ENCODE measurements at regions not wholly inside any gene's neighbourhood (a gene's known extent, or its start where the extent isn't known, plus 50 kb on each side); places are given as distances from the start of the nearest gene placed in this dataset.

DNA sequence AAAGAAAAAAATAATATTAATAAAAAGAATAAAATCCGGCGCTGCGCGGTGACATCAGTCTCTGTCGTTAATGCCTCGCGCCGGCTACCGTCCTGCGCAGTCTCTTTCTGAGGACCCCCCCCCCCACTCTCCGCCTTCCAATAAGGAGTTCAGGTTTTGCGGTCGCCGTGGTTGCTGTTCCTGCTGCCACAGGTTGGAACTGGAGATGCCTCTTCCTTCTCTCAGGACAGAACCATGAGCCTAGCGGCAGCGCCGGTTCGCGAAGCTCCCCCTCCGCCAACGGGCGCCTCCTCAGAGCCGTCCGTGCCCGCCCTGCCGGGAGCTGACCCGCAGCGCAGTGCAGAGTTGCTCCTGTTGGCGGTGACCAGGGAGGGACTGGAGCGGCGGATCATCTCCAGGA, 2093.4 kb downstream of the TP53TG3F start:
- TF ChIP-seq, protein P1, sequence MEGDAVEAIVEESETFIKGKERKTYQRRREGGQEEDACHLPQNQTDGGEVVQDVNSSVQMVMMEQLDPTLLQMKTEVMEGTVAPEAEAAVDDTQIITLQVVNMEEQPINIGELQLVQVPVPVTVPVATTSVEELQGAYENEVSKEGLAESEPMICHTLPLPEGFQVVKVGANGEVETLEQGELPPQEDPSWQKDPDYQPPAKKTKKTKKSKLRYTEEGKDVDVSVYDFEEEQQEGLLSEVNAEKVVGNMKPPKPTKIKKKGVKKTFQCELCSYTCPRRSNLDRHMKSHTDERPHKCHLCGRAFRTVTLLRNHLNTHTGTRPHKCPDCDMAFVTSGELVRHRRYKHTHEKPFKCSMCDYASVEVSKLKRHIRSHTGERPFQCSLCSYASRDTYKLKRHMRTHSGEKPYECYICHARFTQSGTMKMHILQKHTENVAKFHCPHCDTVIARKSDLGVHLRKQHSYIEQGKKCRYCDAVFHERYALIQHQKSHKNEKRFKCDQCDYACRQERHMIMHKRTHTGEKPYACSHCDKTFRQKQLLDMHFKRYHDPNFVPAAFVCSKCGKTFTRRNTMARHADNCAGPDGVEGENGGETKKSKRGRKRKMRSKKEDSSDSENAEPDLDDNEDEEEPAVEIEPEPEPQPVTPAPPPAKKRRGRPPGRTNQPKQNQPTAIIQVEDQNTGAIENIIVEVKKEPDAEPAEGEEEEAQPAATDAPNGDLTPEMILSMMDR (IDR thresholded peaks at IDR 0.05; ENCODE audit: control extremely low read depth, extremely low read depth): no peak
- Histone ChIP-seq H3K27me3 (ENCODE audit: control insufficient read depth in 3 of 3, insufficient read depth in 3 of 3, low read length in 2 of 3) (no peaks in the 10 kb centered on the region), H3K4me1 (ENCODE audit: control insufficient read depth in 5 of 5, insufficient read depth in 5 of 5, low read length in 5 of 5) (no peaks in the 10 kb centered on the region), H3K9me3 (ENCODE audit: control insufficient read depth in 4 of 4, insufficient read depth in 3 of 4, low read length in 3 of 4) (peaks cover 0 to 8% (median 5%) of the 10 kb centered on the region in 4 donors), H3K27ac (ENCODE audit: low read depth in 1 of 2, low read length in 1 of 2) (no peak overlapping the region), H3K4me3 (no peak overlapping the region), H3K9ac (ENCODE audit: insufficient read depth in 1 of 2, low read length in 2 of 2) (no peak overlapping the region), H3K36me3 (ENCODE audit: control insufficient read depth in 4 of 4, insufficient read depth in 4 of 4, low read length in 4 of 4) (no peaks in the 10 kb centered on the region)
- DNase-seq (no peak), ATAC-seq (ENCODE audit: insufficient read depth, low FRiP score) (no peak)
- 52 to 55% methylated on average over 31 of the region's 31 CpGs for whole genome bisulfite sequencing, 2 donors

DNA sequence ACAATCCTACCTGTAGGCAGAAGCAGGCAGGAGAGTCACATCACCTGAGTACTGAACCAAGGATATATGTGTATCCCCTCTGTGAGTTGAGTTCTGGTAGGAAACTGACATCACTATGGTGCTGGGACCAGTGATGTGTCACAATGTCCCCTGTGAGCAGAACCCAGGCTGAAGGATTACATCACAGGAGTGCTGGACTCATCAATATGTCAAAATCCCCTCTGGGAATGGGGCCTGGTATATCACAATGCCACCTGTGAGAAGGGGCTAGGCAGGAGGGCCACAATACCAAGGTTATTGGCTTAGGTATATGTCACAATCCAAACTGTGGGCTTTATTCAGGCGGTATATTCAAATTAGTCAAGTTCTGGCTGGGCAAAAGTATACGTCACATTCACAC, 2098.3 kb downstream of the TP53TG3F start:
- H3K4me1 ChIP-seq (ENCODE audit: control insufficient read depth in 5 of 5, insufficient read depth in 5 of 5, low read length in 5 of 5): no peaks in the 10 kb centered on the region
- H3K9ac ChIP-seq (ENCODE audit: insufficient read depth in 1 of 2, low read length in 2 of 2): no peak overlapping the region
- no peak overlapping the region for H3K27ac ChIP-seq (ENCODE audit: low read depth in 1 of 2, low read length in 1 of 2)
- H3K4me3 ChIP-seq: no peak overlapping the region
- H3K27me3 ChIP-seq (ENCODE audit: control insufficient read depth in 3 of 3, insufficient read depth in 3 of 3, low read length in 2 of 3): no peaks in the 10 kb centered on the region
- ATAC-seq (ENCODE audit: insufficient read depth, low FRiP score) (no peak), DNase-seq (no peak)
- WGBS, 2 donors: 53 to 69% methylated on average over 2 of the region's 2 CpGs
- TF ChIP-seq, protein P1 (IDR thresholded peaks at IDR 0.05; ENCODE audit: control extremely low read depth, extremely low read depth): no peak
- peaks cover 0 to 16% (median 6%) of the 10 kb centered on the region in 4 donors for H3K9me3 ChIP-seq (ENCODE audit: control insufficient read depth in 4 of 4, insufficient read depth in 3 of 4, low read length in 3 of 4)
- H3K36me3 ChIP-seq (ENCODE audit: control insufficient read depth in 4 of 4, insufficient read depth in 4 of 4, low read length in 4 of 4): no peaks in the 10 kb centered on the region

DNA sequence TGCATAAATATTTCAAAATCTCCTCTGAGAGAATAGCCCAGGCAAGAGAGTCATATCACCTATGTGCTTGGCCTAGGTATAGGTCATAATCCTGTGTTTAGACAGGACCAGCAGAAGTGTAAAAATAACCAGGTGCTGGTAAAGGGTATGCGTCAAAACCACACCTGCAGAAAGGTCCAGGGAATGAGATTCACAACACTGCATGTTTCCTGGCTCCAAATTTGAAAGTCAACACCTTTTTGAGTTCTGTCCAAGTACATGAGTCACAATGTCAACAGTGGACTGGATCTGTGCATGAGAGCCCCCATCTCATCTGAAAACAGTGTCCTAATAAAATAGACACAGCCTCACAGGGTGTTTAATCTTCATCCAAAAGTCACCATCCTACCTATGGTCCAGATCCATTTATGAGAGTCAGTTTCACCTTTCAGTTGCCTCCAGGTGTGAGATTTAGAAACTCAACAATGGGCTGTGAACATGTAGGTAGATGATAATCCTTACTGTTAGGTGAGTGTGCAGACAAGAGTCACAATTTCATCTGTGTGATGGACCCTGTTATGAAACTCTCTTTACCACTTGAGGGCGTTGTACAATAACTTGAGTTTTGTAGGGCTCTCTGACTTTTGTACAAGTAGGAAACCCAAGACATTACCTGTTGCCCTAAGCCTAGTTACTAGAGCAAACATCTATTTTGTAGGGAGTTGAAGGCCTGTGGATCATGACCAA, 2100.7 kb downstream of the TP53TG3F start:
- 56 to 60% methylated on average over 2 of the region's 2 CpGs for WGBS, 2 donors
- Histone ChIP-seq H3K27ac (ENCODE audit: low read depth in 1 of 2, low read length in 1 of 2) (no peak overlapping the region), H3K4me1 (ENCODE audit: control insufficient read depth in 5 of 5, insufficient read depth in 5 of 5, low read length in 5 of 5) (no peaks in the 10 kb centered on the region), H3K36me3 (ENCODE audit: control insufficient read depth in 4 of 4, insufficient read depth in 4 of 4, low read length in 4 of 4) (no peaks in the 10 kb centered on the region), H3K9ac (ENCODE audit: insufficient read depth in 1 of 2, low read length in 2 of 2) (no peak overlapping the region), H3K4me3 (no peak overlapping the region), H3K9me3 (ENCODE audit: control insufficient read depth in 4 of 4, insufficient read depth in 3 of 4, low read length in 3 of 4) (peaks cover 0 to 16% (median 6%) of the 10 kb centered on the region in 4 donors), H3K27me3 (ENCODE audit: control insufficient read depth in 3 of 3, insufficient read depth in 3 of 3, low read length in 2 of 3) (no peaks in the 10 kb centered on the region)
- DNase-seq (no peak), ATAC-seq (ENCODE audit: insufficient read depth, low FRiP score) (no peak)
- TF ChIP-seq, protein P1 (IDR thresholded peaks at IDR 0.05; ENCODE audit: control extremely low read depth, extremely low read depth): no peak

DNA sequence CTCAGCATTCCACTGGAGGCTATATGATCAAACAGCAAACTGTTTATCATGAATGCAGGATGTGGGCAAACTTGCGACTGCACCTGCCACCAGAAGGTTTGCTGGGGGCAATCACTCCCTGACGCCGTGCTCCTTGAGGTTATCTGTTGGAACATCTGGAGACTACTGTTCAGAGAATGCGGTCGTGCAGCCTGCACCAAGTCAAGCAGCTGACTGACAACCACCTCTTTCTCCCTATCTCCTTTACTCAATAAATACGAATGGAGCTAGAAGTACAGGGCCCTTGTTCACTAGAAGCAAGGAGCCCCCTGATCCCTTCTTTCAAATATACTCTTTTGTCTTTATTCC, 2101.2 kb downstream of the TP53TG3F start:
- H3K9ac ChIP-seq (ENCODE audit: insufficient read depth in 1 of 2, low read length in 2 of 2): no peak overlapping the region
- no peaks in the 10 kb centered on the region for H3K36me3 ChIP-seq (ENCODE audit: control insufficient read depth in 4 of 4, insufficient read depth in 4 of 4, low read length in 4 of 4)
- no peak for ATAC-seq (ENCODE audit: insufficient read depth, low FRiP score)
- no peak for DNase-seq
- TF ChIP-seq, protein P1 (IDR thresholded peaks at IDR 0.05; ENCODE audit: control extremely low read depth, extremely low read depth): no peak
- H3K4me1 ChIP-seq (ENCODE audit: control insufficient read depth in 5 of 5, insufficient read depth in 5 of 5, low read length in 5 of 5): no peaks in the 10 kb centered on the region
- no peak overlapping the region for H3K27ac ChIP-seq (ENCODE audit: low read depth in 1 of 2, low read length in 1 of 2)
- peaks cover 0 to 18% (median 6%) of the 10 kb centered on the region in 4 donors for H3K9me3 ChIP-seq (ENCODE audit: control insufficient read depth in 4 of 4, insufficient read depth in 3 of 4, low read length in 3 of 4)
- 69 to 75% methylated on average over 6 of the region's 6 CpGs for WGBS, 2 donors
- H3K27me3 ChIP-seq (ENCODE audit: control insufficient read depth in 3 of 3, insufficient read depth in 3 of 3, low read length in 2 of 3): no peaks in the 10 kb centered on the region
- no peak overlapping the region for H3K4me3 ChIP-seq
